GM23248 (cell line): ENCODE measurements at regions not wholly inside any gene's neighbourhood (a gene's known extent, or its start where the extent isn't known, plus 50 kb on each side); places are given as distances from the start of the nearest gene placed in this dataset.

Experiments
- EZH2 ChIP-seq: fragments of 200-600 bp; sonication (generic); IDR thresholded peaks from 2 replicates; pipeline ENCODE4 v1.6.1; 2018; ENCODE audit warnings: antibody characterized with exemption, mild to moderate bottlenecking; ENCODE audit not compliant: insufficient read depth, poor library complexity, severe bottlenecking
- EZH2phosphoT487 ChIP-seq: fragments of 200-600 bp; sonication (generic); IDR thresholded peaks from 2 replicates; pipeline ENCODE4 v1.6.1; 2018; ENCODE audit warnings: antibody characterized with exemption, moderate library complexity, mild to moderate bottlenecking, low read depth; ENCODE audit not compliant: insufficient read depth

GRCh38 chr19:46932346-46932745 is 71.5 kb downstream of the ARHGAP35 start:
- no peak for TF ChIP-seq EZH2
- no peak for TF ChIP-seq EZH2phosphoT487
